ENCODE measurements at regions not wholly inside any gene's neighbourhood (a gene's known extent, or its start where the extent isn't known, plus 50 kb on each side); places are given as distances from the start of the nearest gene placed in this dataset.

DNA sequence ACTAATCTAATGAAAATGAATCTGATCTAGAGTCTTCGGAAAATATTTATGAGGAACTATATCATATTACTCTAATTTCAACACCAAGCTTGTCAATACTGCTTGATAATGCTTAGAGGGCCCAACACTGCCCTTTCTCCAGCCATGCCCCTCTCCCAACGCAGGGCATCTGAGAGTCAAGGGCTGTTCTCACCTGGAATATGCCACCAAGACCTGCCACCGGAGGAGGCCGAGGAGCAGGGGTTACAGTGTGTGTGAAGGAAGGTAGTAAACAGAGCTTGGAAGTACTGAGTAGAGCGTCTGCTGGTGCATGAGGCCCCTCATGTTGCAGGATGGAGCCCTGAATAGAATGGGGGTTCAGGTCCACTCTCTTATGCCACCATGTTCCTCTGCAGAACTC lies 301.3 kb upstream of the MPDZ start:
- TF ChIP-seq, protein P1, sequence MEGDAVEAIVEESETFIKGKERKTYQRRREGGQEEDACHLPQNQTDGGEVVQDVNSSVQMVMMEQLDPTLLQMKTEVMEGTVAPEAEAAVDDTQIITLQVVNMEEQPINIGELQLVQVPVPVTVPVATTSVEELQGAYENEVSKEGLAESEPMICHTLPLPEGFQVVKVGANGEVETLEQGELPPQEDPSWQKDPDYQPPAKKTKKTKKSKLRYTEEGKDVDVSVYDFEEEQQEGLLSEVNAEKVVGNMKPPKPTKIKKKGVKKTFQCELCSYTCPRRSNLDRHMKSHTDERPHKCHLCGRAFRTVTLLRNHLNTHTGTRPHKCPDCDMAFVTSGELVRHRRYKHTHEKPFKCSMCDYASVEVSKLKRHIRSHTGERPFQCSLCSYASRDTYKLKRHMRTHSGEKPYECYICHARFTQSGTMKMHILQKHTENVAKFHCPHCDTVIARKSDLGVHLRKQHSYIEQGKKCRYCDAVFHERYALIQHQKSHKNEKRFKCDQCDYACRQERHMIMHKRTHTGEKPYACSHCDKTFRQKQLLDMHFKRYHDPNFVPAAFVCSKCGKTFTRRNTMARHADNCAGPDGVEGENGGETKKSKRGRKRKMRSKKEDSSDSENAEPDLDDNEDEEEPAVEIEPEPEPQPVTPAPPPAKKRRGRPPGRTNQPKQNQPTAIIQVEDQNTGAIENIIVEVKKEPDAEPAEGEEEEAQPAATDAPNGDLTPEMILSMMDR (IDR thresholded peaks at IDR 0.05) = no peak
- no peak for TF ChIP-seq POLR2A (IDR thresholded peaks at IDR 0.05)
